H9 (cell line): ENCODE measurements at regions not wholly inside any gene's neighbourhood (a gene's known extent, or its start where the extent isn't known, plus 50 kb on each side); places are given as distances from the start of the nearest gene placed in this dataset.

Source experiments
- DNase-seq: peaks from one replicate; pipeline ENCODE4 v3.0.0-alpha.2; 2017
- H2AFZ ChIP-seq: one replicate; pipeline ENCODE4 v1.6.1; 2013; ENCODE audit warnings: mild to moderate bottlenecking, low read length, control low read depth, moderate library complexity
- H2AK5ac ChIP-seq: 2 replicates; pipeline ENCODE4 v1.6.1; 2013; ENCODE audit warnings: low read length, control low read depth, mixed read lengths; ENCODE audit not compliant: insufficient read length
- H2BK120ac ChIP-seq: one replicate; pipeline ENCODE4 v1.6.1; 2013; ENCODE audit warnings: low read depth, mild to moderate bottlenecking, low read length, control low read depth, inconsistent platforms; ENCODE audit not compliant: poor library complexity, severe bottlenecking
- H2BK12ac ChIP-seq: 2 replicates; pipeline ENCODE4 v1.6.1; 2013; ENCODE audit warnings: low read length, control low read depth, mixed read lengths, low read depth; ENCODE audit not compliant: insufficient read length
- H2BK15ac ChIP-seq: 2 replicates; pipeline ENCODE4 v1.6.1; 2013; ENCODE audit warnings: low read depth, low read length, control low read depth
- H2BK20ac ChIP-seq: one replicate; pipeline ENCODE4 v1.6.1; 2013; ENCODE audit warnings: low read depth, mild to moderate bottlenecking, low read length, control low read depth, inconsistent platforms; ENCODE audit not compliant: poor library complexity, severe bottlenecking
- H2BK5ac ChIP-seq: 2 replicates; pipeline ENCODE4 v1.6.1; 2013; ENCODE audit warnings: low read length, control low read depth, mixed read lengths; ENCODE audit not compliant: insufficient read length
- H3K14ac ChIP-seq: 2 replicates; pipeline ENCODE4 v1.6.1; 2013; ENCODE audit warnings: low read length, control low read depth; ENCODE audit not compliant: insufficient read depth
- H3K18ac ChIP-seq: 2 replicates; pipeline ENCODE4 v1.6.1; 2013; ENCODE audit warnings: low read depth, mild to moderate bottlenecking, mixed read lengths, low read length, control low read depth; ENCODE audit not compliant: insufficient read length
- H3K23ac ChIP-seq: 2 replicates; pipeline ENCODE4 v1.6.1; 2013; ENCODE audit warnings: low read length, control low read depth, mixed read lengths, low read depth; ENCODE audit not compliant: insufficient read length
- H3K23me2 ChIP-seq: 2 replicates; pipeline ENCODE4 v1.6.1; 2013; ENCODE audit warnings: low read depth, mild to moderate bottlenecking, mixed read lengths, low read length, control low read depth; ENCODE audit not compliant: insufficient read length, poor library complexity, severe bottlenecking
- H3K27ac ChIP-seq: 2 replicates; pipeline ENCODE4 v1.5.1; 2013; ENCODE audit warnings: low read length, control low read depth, mixed read lengths, low read depth; ENCODE audit not compliant: insufficient read length
- H3K27me3 ChIP-seq: 2 replicates; pipeline ENCODE4 v1.6.1; 2013; ENCODE audit warnings: low read length, control low read depth, inconsistent platforms; ENCODE audit not compliant: insufficient read depth
- H3K4ac ChIP-seq: 2 replicates; pipeline ENCODE4 v1.6.1; 2013; ENCODE audit warnings: low read depth, mild to moderate bottlenecking, control low read depth, inconsistent platforms, low read length, moderate library complexity
- H3K4me1 ChIP-seq: 2 replicates; pipeline ENCODE4 v1.6.1; 2013; ENCODE audit warnings: low read length, control low read depth, inconsistent platforms; ENCODE audit not compliant: insufficient read depth
- H3K4me2 ChIP-seq: 2 replicates; pipeline ENCODE4 v1.6.1; 2013; ENCODE audit warnings: low read length, control low read depth, mixed read lengths; ENCODE audit not compliant: insufficient read length, insufficient read depth
- H3K56ac ChIP-seq: 2 replicates; pipeline ENCODE4 v1.6.1; 2013; ENCODE audit warnings: low read depth, mild to moderate bottlenecking, mixed read lengths, low read length, control low read depth; ENCODE audit not compliant: insufficient read length
- H3K79me1 ChIP-seq: 2 replicates; pipeline ENCODE4 v1.6.1; 2013; ENCODE audit warnings: low read depth, mild to moderate bottlenecking, moderate library complexity, low read length, control low read depth, inconsistent platforms; ENCODE audit not compliant: insufficient read depth, poor library complexity, severe bottlenecking
- H3K79me2 ChIP-seq: 2 replicates; pipeline ENCODE4 v1.6.1; 2013; ENCODE audit warnings: low read length, control low read depth, inconsistent platforms; ENCODE audit not compliant: insufficient read depth
- H3K9ac ChIP-seq: 2 replicates; pipeline ENCODE4 v1.6.1; 2013; ENCODE audit warnings: low read length, control low read depth, mixed read lengths; ENCODE audit not compliant: insufficient read length; ENCODE audit errors: extremely low read depth
- H3K9me3 ChIP-seq: one replicate; pipeline ENCODE4 v1.6.1; 2013; ENCODE audit warnings: low read depth, low read length, inconsistent platforms; ENCODE audit not compliant: control insufficient read depth
- H3T11ph ChIP-seq: one replicate; pipeline ENCODE4 v1.6.1; 2013; ENCODE audit warnings: mild to moderate bottlenecking, low read length, control low read depth, inconsistent platforms
- H4K20me1 ChIP-seq: one replicate; pipeline ENCODE4 v1.6.1; 2013; ENCODE audit not compliant: control insufficient read depth, insufficient read length, insufficient read depth
- H4K5ac ChIP-seq: 2 replicates; pipeline ENCODE4 v1.6.1; 2013; ENCODE audit warnings: low read depth, mild to moderate bottlenecking, mixed read lengths, low read length, control low read depth; ENCODE audit not compliant: insufficient read length
- H4K8ac ChIP-seq: replicated peaks from 2 replicates; pipeline ENCODE4 v1.6.1; 2013; ENCODE audit warnings: low read length, control low read depth, mixed read lengths, low read depth; ENCODE audit not compliant: insufficient read length
- H4K91ac ChIP-seq: 2 replicates; pipeline ENCODE4 v1.6.1; 2013; ENCODE audit warnings: low read depth, mild to moderate bottlenecking, moderate library complexity, mixed read lengths, low read length, control low read depth; ENCODE audit not compliant: insufficient read length
- H3K27ac Mint-ChIP-seq, 3 experiments: 2 replicates in 2 of 3; 3 replicates in 1 of 3; pipeline ENCODE4 v1.8.0; 2020 to 2021; ENCODE audit warnings: mixed read lengths in 3 of 3, mild to moderate bottlenecking in 1 of 3, moderate library complexity in 1 of 3
- H3K27me3 Mint-ChIP-seq: 2 replicates; pipeline ENCODE4 v1.8.0; 2021; ENCODE audit warnings: low read depth, mild to moderate bottlenecking, moderate library complexity, mixed read lengths
- H3K36me3 Mint-ChIP-seq, 3 experiments: 2 replicates in 2 of 3; 3 replicates in 1 of 3; pipeline ENCODE4 v1.8.0; 2020 to 2021; ENCODE audit warnings: low read depth in 3 of 3, mixed read lengths in 3 of 3; ENCODE audit not compliant: insufficient read depth in 1 of 3
- H3K4me1 Mint-ChIP-seq, 2 experiments: 2 replicates each; pipeline ENCODE4 v1.8.0; 2020; ENCODE audit warnings: mixed read lengths in 2 of 2
- H3K4me3 Mint-ChIP-seq, 2 experiments: 2 replicates in 1 of 2; 3 replicates in 1 of 2; pipeline ENCODE4 v1.8.0; 2020 to 2021; ENCODE audit warnings: mild to moderate bottlenecking in 2 of 2, mixed read lengths in 2 of 2, moderate library complexity in 1 of 2
- H3K9me3 Mint-ChIP-seq, 2 experiments: 2 replicates in 1 of 2; 3 replicates in 1 of 2; pipeline ENCODE4 v1.8.0; 2020; ENCODE audit warnings: mild to moderate bottlenecking in 2 of 2, mixed read lengths in 2 of 2, moderate library complexity in 1 of 2
- WGBS: extraction: QIAGEN DNeasy Blood & Tissue Kit; methylation state at CpG from one replicate; pipeline ENCODE4 v1.1.7; 2013; ENCODE audit warnings: missing lambda C conversion rate, low lambda C conversion rate, mixed read lengths; ENCODE audit not compliant: insufficient read length; ENCODE audit errors: extremely low coverage; 5-methylcytosine and 5-hydroxymethylcytosine counted together
- TF ChIP-seq, protein P1 (sequence below): fragments of 200-600 bp; sonication (generic); conservative IDR thresholded peaks from 3 replicates; pipeline ENCODE4 v1.8.0; 2021; ENCODE audit warnings: antibody characterized with exemption, mild to moderate bottlenecking

DNA sequence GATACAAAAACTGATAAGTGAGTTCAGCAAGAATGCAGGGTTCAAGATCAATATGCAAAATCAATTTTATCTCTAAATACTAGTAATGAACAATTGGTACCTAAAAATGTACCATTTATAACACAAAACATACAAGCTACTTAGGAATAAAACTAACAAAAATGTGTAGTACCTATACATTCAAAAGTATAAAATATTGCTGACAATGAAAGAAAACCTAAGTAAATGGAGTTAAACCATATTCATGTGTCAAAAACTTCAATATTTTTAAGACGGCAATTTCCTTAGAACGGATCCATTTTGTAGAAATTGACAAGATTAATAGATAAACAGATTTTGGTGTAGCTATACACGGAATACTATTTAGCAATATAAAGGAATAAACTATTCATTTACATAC lies 343.1 kb upstream of the CCDC54 start:
- Histone ChIP-seq H4K5ac (no peak overlapping the region), H3K79me1 (no peaks in the 10 kb centered on the region), H2BK15ac (no peak overlapping the region), H4K20me1 (no peaks in the 10 kb centered on the region), H2BK12ac (no peak overlapping the region), H3K18ac (no peak overlapping the region), H3K14ac (no peak overlapping the region), H2AFZ (no peak overlapping the region), H3K4ac (no peak overlapping the region), H3K27ac (no peak overlapping the region), H4K8ac (no peak overlapping the region), H3K56ac (no peak overlapping the region), H2BK120ac (no peak overlapping the region), H3K23me2 (no peaks in the 10 kb centered on the region), H3K27me3 (no peaks in the 10 kb centered on the region), H3T11ph (no peak overlapping the region), H3K23ac (no peak overlapping the region), H3K79me2 (no peaks in the 10 kb centered on the region), H2BK20ac (no peak overlapping the region), H3K4me1 (no peaks in the 10 kb centered on the region), H2BK5ac (no peak overlapping the region), H3K4me2 (no peak overlapping the region), H3K9ac (no peak overlapping the region), H2AK5ac (no peak overlapping the region), H4K91ac (no peak overlapping the region), H3K9me3 (no peaks in the 10 kb centered on the region)
- H3K9me3 Mint-ChIP-seq: peaks cover 38 to 40% of the 10 kb centered on the region in 2 experiments
- H3K27me3 Mint-ChIP-seq: no peaks in the 10 kb centered on the region; the same call in 1 of the 2 replicates
- peaks cover 19 to 56% (median 28%) of the 10 kb centered on the region in 3 experiments for H3K36me3 Mint-ChIP-seq
- no peak for DNase-seq
- no peak overlapping the region for H3K27ac Mint-ChIP-seq
- peaks cover 0 to 2% of the 10 kb centered on the region in 2 experiments; a peak in 1 of 4 replicates for H3K4me1 Mint-ChIP-seq
- H3K4me3 Mint-ChIP-seq: no peak overlapping the region
- WGBS: no CpG with 5 or more reads among the region's 3 CpGs
- TF ChIP-seq, protein P1, sequence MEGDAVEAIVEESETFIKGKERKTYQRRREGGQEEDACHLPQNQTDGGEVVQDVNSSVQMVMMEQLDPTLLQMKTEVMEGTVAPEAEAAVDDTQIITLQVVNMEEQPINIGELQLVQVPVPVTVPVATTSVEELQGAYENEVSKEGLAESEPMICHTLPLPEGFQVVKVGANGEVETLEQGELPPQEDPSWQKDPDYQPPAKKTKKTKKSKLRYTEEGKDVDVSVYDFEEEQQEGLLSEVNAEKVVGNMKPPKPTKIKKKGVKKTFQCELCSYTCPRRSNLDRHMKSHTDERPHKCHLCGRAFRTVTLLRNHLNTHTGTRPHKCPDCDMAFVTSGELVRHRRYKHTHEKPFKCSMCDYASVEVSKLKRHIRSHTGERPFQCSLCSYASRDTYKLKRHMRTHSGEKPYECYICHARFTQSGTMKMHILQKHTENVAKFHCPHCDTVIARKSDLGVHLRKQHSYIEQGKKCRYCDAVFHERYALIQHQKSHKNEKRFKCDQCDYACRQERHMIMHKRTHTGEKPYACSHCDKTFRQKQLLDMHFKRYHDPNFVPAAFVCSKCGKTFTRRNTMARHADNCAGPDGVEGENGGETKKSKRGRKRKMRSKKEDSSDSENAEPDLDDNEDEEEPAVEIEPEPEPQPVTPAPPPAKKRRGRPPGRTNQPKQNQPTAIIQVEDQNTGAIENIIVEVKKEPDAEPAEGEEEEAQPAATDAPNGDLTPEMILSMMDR: no peak
